Natural killer cell (primary cell): ENCODE measurements at regions not wholly inside any gene's neighbourhood (a gene's known extent, or its start where the extent isn't known, plus 50 kb on each side); places are given as distances from the start of the nearest gene placed in this dataset.

Source experiments
- ATAC-seq, 3 donors: fragments of 150-1000 bp in 2 of 3; fragments of 200-7000 bp in 1 of 3; cut with Tn5 transposase; 1 replicate in 1 of 3; 2 replicates in 2 of 3; pipeline ENCODE4 v1.10.0; 2021; ENCODE audit warnings: mild to moderate bottlenecking in 2 of 3, moderate library complexity in 2 of 3
- DNase-seq, 2 donors: peaks; one replicate each; pipeline versions ENCODE4 v3.0.0 to v3.0.0-alpha.2; 2013 to 2021; ENCODE audit warnings: mixed read lengths in 1 of 2
- H3K27ac ChIP-seq: one replicate; pipeline ENCODE4 v1.5.1; 2013; ENCODE audit warnings: mild to moderate bottlenecking, low read length
- H3K27me3 ChIP-seq: one replicate; pipeline ENCODE4 v1.6.1; 2013; ENCODE audit warnings: low read length; ENCODE audit not compliant: control insufficient read depth, insufficient read depth
- H3K36me3 ChIP-seq: one replicate; pipeline ENCODE4 v1.6.1; 2013; ENCODE audit warnings: low read length; ENCODE audit not compliant: control insufficient read depth, insufficient read depth
- H3K4me1 ChIP-seq: one replicate; pipeline ENCODE4 v1.6.1; 2013; ENCODE audit warnings: low read length; ENCODE audit not compliant: control insufficient read depth, insufficient read depth
- H3K4me3 ChIP-seq: one replicate; pipeline ENCODE4 v1.5.1; 2013; ENCODE audit warnings: low read length
- H3K9me3 ChIP-seq: one replicate; pipeline ENCODE4 v1.6.1; 2013; ENCODE audit warnings: low read length; ENCODE audit not compliant: control insufficient read depth, insufficient read depth
- H3K27ac Mint-ChIP-seq, 2 donors: one replicate each; pipeline ENCODE4 v1.8.0; 2022; ENCODE audit warnings: mild to moderate bottlenecking in 2 of 2, mixed read lengths in 2 of 2, moderate library complexity in 1 of 2
- H3K27me3 Mint-ChIP-seq, 2 donors: one replicate each; pipeline ENCODE4 v1.8.0; 2022; ENCODE audit warnings: low read depth in 2 of 2, mixed read lengths in 2 of 2
- H3K36me3 Mint-ChIP-seq: one replicate; pipeline ENCODE4 v1.8.0; 2022; ENCODE audit warnings: mixed read lengths
- H3K4me1 Mint-ChIP-seq, 2 donors: one replicate each; pipeline ENCODE4 v1.8.0; 2022; ENCODE audit warnings: mixed read lengths in 2 of 2
- H3K4me3 Mint-ChIP-seq: one replicate; pipeline ENCODE4 v1.8.0; 2022; ENCODE audit warnings: mild to moderate bottlenecking, moderate library complexity, mixed read lengths
- H3K9me3 Mint-ChIP-seq, 2 donors: one replicate each; pipeline ENCODE4 v1.8.0; 2022; ENCODE audit warnings: mixed read lengths in 2 of 2
- CTCF ChIP-seq: fragments of 200-600 bp; IDR thresholded peaks from one replicate; pipeline ENCODE4 v1.8.0; 2022; ENCODE audit warnings: antibody characterized with exemption
- WGBS: methylation state at CpG from one replicate; pipeline ENCODE4 v1.1.7; 2013; ENCODE audit warnings: missing lambda C conversion rate; ENCODE audit not compliant: insufficient coverage; 5-methylcytosine and 5-hydroxymethylcytosine counted together
- intact Hi-C: fragments of 100-400 bp; cut with micrococcal nuclease; formaldehyde crosslinking; loops from one replicate; pipeline ENCODE4 v1.14.2; 2022

- Histone ChIP-seq H3K9me3 (no peaks in the 10 kb centered on the region), H3K36me3 (no peaks in the 10 kb centered on the region), H3K4me3 (no peak overlapping the region), H3K27ac (no peak overlapping the region), H3K27me3 (no peaks in the 10 kb centered on the region), H3K4me1 (no peaks in the 10 kb centered on the region)
- 100% methylated on average over 1 of the region's 1 CpG for WGBS
- intact Hi-C loops, result no loop called here
- peaks cover 0 to 2% of the 10 kb centered on the region in 2 donors for H3K9me3 Mint-ChIP-seq
- H3K4me3 Mint-ChIP-seq, result no peak overlapping the region
- DNase-seq, result no peak
- no peaks in the 10 kb centered on the region for H3K36me3 Mint-ChIP-seq
- no peak for TF ChIP-seq CTCF
- no peak overlapping the region for H3K27ac Mint-ChIP-seq
- peaks cover 0 to 7% of the 10 kb centered on the region in 2 donors for H3K4me1 Mint-ChIP-seq
- no peak for ATAC-seq
- H3K27me3 Mint-ChIP-seq, result peaks cover 0 to 10% of the 10 kb centered on the region in 2 donors
Measured at GRCh38 chr6:146878168-146878951, 279.6 kb downstream of the ADGB start.

- H3K4me3 ChIP-seq, result no peak overlapping the region
- TF ChIP-seq CTCF, result no peak
- Mint-ChIP-seq H3K27ac (no peak overlapping the region), H3K4me3 (no peak overlapping the region), H3K36me3 (no peaks in the 10 kb centered on the region), H3K9me3 (peaks cover 0 to 2% of the 10 kb centered on the region in 2 donors), H3K27me3 (peaks cover 0 to 10% of the 10 kb centered on the region in 2 donors), H3K4me1 (peaks cover 0 to 7% of the 10 kb centered on the region in 2 donors)
- H3K36me3 ChIP-seq, result no peaks in the 10 kb centered on the region
- ATAC-seq (no peak), DNase-seq (no peak)
- H3K4me1 ChIP-seq, result no peaks in the 10 kb centered on the region
- no peak overlapping the region for H3K27ac ChIP-seq
- peaks cover 2% of the 10 kb centered on the region for H3K9me3 ChIP-seq
- 74% methylated on average over 2 of the region's 2 CpGs for WGBS
- intact Hi-C loops, result no loop called here
- no peaks in the 10 kb centered on the region for H3K27me3 ChIP-seq
Measured at GRCh38 chr6:146878952-146879340, 280.2 kb downstream of the ADGB start.

GRCh38 chr6:146879406-146880117, 280.8 kb downstream of the ADGB start:
- DNase-seq (no peak), ATAC-seq (no peak)

More at GRCh38 chr6:146879406-146880117, 280.8 kb downstream of the ADGB start:
- H3K36me3 Mint-ChIP-seq, result no peaks in the 10 kb centered on the region
- 63% methylated on average over 4 of the region's 4 CpGs for WGBS
- no peaks in the 10 kb centered on the region for H3K27me3 ChIP-seq
- H3K4me1 Mint-ChIP-seq, result peaks cover 0 to 7% of the 10 kb centered on the region in 2 donors
- H3K36me3 ChIP-seq, result no peaks in the 10 kb centered on the region
- TF ChIP-seq CTCF, result no peak
- no peak overlapping the region for H3K27ac Mint-ChIP-seq
- H3K4me3 Mint-ChIP-seq, result no peak overlapping the region
- H3K9me3 Mint-ChIP-seq, result peaks cover 0 to 2% of the 10 kb centered on the region in 2 donors
- no peak overlapping the region for H3K4me3 ChIP-seq
- peaks cover 2% of the 10 kb centered on the region for H3K9me3 ChIP-seq
- H3K4me1 ChIP-seq, result no peaks in the 10 kb centered on the region
- H3K27me3 Mint-ChIP-seq, result peaks cover 0 to 10% of the 10 kb centered on the region in 2 donors
- no peak overlapping the region for H3K27ac ChIP-seq
- intact Hi-C loops, result no loop called here
